Caco-2 (cell line): ENCODE measurements at regions not wholly inside any gene's neighbourhood (a gene's known extent, or its start where the extent isn't known, plus 50 kb on each side); places are given as distances from the start of the nearest gene placed in this dataset.
"Not testable (repeated sequence)": the region's sequence is repeated elsewhere in the genome, so short reads cannot be mapped to it uniquely, and the experiment has no call there.

Experiments used
- BruUV-seq: library from RNA; stranded (reverse); fragments of 400-500 nt; replicated peaks from 2 replicates; lab custom pipeline; 2021; lab: Mats Ljungman, UMichigan
- CTCF ChIA-PET: fragments of 300-600 bp; sonication (Branson Sonifier 250); formaldehyde crosslinking; loops from one replicate; lab custom pipeline; 2022; ENCODE audit warnings: antibody characterized with exemption; lab: Charles Lee
- POLR2A ChIA-PET: fragments of 300-600 bp; sonication (Branson Sonifier 250); formaldehyde crosslinking; loops from one replicate; lab custom pipeline; 2022; ENCODE audit warnings: antibody characterized with exemption; lab: Charles Lee
- DNase-seq, 2 experiments: peaks; one replicate each; pipeline versions ENCODE4 v3.0.0 to v3.0.0-alpha.2; 2020 to 2022
- H3K27me3 ChIP-seq: replicated peaks from 2 replicates; pipeline ENCODE4 v1.6.0; 2011; ENCODE audit warnings: low read length; ENCODE audit not compliant: control insufficient read depth, insufficient read depth
- H3K36me3 ChIP-seq: 2 replicates; pipeline ENCODE4 v1.5.1; 2011; ENCODE audit warnings: low read length; ENCODE audit not compliant: control insufficient read depth, insufficient read depth
- H3K4me1 ChIP-seq: fragments of 250-450 bp; sonication (Bioruptor Pico); 2 replicates; pipeline ENCODE4 v1.5.1; 2020; ENCODE audit warnings: mild to moderate bottlenecking
- H3K4me3 ChIP-seq: 2 replicates; pipeline ENCODE4 v1.5.1; 2011; ENCODE audit warnings: low read depth, mild to moderate bottlenecking, control low read depth, low read length
- H3K9me3 ChIP-seq: fragments of 250-450 bp; sonication (Bioruptor Pico); 2 replicates; pipeline ENCODE4 v1.5.1; 2020; ENCODE audit warnings: mild to moderate bottlenecking, moderate library complexity
- H3K27ac Mint-ChIP-seq: one replicate; pipeline ENCODE4 v1.8.0; 2022; ENCODE audit warnings: mixed read lengths; ENCODE audit not compliant: unreplicated experiment
- H3K27me3 Mint-ChIP-seq: one replicate; pipeline ENCODE4 v1.8.0; 2022; ENCODE audit warnings: mixed read lengths; ENCODE audit not compliant: insufficient read depth, unreplicated experiment
- H3K36me3 Mint-ChIP-seq: one replicate; pipeline ENCODE4 v1.8.0; 2022; ENCODE audit warnings: mild to moderate bottlenecking, mixed read lengths; ENCODE audit not compliant: insufficient read depth, unreplicated experiment
- H3K4me1 Mint-ChIP-seq: one replicate; pipeline ENCODE4 v1.8.0; 2022; ENCODE audit warnings: low read depth, mixed read lengths; ENCODE audit not compliant: unreplicated experiment
- H3K4me3 Mint-ChIP-seq: one replicate; pipeline ENCODE4 v1.8.0; 2022; ENCODE audit warnings: mild to moderate bottlenecking, moderate library complexity, mixed read lengths; ENCODE audit not compliant: unreplicated experiment
- H3K9me3 Mint-ChIP-seq: one replicate; pipeline ENCODE4 v1.8.0; 2022; ENCODE audit warnings: mixed read lengths; ENCODE audit not compliant: unreplicated experiment
- intact Hi-C: fragments of 100-400 bp; cut with micrococcal nuclease; formaldehyde crosslinking; loops from one replicate; pipeline ENCODE4 v1.10.0; 2022; ENCODE audit not compliant: unreplicated experiment
- TF ChIP-seq, protein P1 (sequence below), 2 experiments: fragments of 200-600 bp in 1 of 2; IDR thresholded peaks; 1 replicate in 1 of 2; 2 replicates in 1 of 2; pipeline versions ENCODE4 v1.5.1 to v1.8.0; 2011 to 2022; ENCODE audit warnings: antibody characterized with exemption in 1 of 2, control low read depth in 1 of 2, inconsistent platforms in 1 of 2, low read depth in 1 of 2, low read length in 1 of 2, mild to moderate bottlenecking in 1 of 2, moderate library complexity in 1 of 2; ENCODE audit not compliant: insufficient read depth in 1 of 2, severe bottlenecking in 1 of 2, unreplicated experiment in 1 of 2

DNA sequence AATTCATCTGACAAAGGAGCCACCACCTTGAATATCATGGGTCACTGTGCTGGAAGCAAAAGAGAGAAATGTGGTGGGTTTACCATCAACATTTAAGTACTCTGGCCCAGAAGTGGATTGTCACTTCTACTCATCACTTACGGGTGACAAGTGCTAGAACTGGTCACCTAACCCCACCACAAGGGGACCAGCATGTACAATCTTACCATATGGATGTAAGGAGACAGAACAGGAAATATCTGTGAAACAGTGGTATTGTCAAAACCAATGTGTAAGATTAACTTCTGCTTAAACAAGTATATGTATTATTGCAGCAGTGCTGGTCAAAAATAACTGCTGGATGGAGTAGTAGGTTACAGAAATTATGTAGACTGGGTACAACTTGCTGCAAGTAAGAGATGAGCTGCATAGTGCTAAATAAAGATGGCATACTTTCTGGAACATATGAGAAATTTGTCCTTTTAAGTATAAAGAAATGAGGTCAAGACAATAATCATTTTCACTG lies 171.8 kb downstream of the POTEB3 start:
- ChIA-PET POLR2A (no interaction called here), CTCF (no interaction called here)
- Mint-ChIP-seq H3K4me1 (no peaks in the 10 kb centered on the region), H3K27ac (no peak overlapping the region), H3K9me3 (no peaks in the 10 kb centered on the region), H3K36me3 (no peaks in the 10 kb centered on the region), H3K4me3 (no peak overlapping the region), H3K27me3 (peaks cover 4% of the 10 kb centered on the region)
- Histone ChIP-seq H3K9me3 (no peaks in the 10 kb centered on the region), H3K36me3 (no peaks in the 10 kb centered on the region), H3K4me3 (no peak overlapping the region), H3K27me3 (no peaks in the 10 kb centered on the region), H3K4me1 (no peaks in the 10 kb centered on the region)
- intact Hi-C loops: no loop called here
- TF ChIP-seq, protein P1, sequence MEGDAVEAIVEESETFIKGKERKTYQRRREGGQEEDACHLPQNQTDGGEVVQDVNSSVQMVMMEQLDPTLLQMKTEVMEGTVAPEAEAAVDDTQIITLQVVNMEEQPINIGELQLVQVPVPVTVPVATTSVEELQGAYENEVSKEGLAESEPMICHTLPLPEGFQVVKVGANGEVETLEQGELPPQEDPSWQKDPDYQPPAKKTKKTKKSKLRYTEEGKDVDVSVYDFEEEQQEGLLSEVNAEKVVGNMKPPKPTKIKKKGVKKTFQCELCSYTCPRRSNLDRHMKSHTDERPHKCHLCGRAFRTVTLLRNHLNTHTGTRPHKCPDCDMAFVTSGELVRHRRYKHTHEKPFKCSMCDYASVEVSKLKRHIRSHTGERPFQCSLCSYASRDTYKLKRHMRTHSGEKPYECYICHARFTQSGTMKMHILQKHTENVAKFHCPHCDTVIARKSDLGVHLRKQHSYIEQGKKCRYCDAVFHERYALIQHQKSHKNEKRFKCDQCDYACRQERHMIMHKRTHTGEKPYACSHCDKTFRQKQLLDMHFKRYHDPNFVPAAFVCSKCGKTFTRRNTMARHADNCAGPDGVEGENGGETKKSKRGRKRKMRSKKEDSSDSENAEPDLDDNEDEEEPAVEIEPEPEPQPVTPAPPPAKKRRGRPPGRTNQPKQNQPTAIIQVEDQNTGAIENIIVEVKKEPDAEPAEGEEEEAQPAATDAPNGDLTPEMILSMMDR (IDR thresholded peaks at IDR 0.05; ENCODE audit: insufficient read depth in 1 of 2, low read depth in 1 of 2, low read length in 1 of 2, severe bottlenecking in 1 of 2, unreplicated experiment in 1 of 2): peak in 1 of 2 experiments; percentile 14
- no peak for DNase-seq
- no TSS peak for BruUV-seq

DNA sequence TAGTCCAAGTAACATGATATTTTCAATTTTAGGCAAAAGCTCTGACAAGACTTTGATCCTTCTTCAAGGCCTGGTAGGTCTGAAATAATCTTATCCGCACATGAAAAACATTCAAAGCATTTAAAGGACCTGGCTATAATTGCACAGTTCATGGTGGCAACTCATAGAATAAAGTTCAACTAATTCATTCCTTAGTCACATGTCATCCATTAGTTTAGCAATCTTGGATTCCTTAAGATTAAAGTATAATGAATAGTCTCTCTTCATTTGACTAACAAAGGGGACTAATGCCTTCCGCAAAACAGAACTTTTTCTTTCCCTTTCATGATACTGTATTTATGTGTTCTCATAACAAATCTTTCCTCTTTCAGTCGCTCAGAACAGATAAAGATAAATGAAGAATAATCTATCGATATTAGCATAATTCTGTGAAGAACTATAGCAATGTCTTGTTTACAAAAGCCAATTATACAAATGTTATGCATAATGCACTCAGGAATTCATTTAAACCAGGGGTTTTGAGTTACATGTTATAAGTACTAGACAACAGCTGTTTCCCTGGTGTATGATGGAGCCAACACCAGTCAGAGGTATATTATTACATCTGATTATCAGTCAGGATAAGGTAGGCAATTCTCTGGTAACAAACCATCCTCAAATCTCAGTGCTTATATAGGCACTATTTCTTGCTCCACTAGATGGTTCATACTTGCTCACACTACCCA lies 172.5 kb downstream of the POTEB3 start:
- Mint-ChIP-seq H3K9me3 (peaks cover 2% of the 10 kb centered on the region), H3K27me3 (peaks cover 4% of the 10 kb centered on the region), H3K4me1 (no peaks in the 10 kb centered on the region), H3K36me3 (no peaks in the 10 kb centered on the region), H3K4me3 (no peak overlapping the region), H3K27ac (no peak overlapping the region)
- Histone ChIP-seq H3K4me1 (no peaks in the 10 kb centered on the region), H3K36me3 (no peaks in the 10 kb centered on the region), H3K27me3 (no peaks in the 10 kb centered on the region), H3K9me3 (peaks cover 2% of the 10 kb centered on the region; the same call in 1 of the 2 replicates), H3K4me3 (no peak overlapping the region)
- TF ChIP-seq, protein P1 (IDR thresholded peaks at IDR 0.05; ENCODE audit: insufficient read depth in 1 of 2, low read depth in 1 of 2, low read length in 1 of 2, severe bottlenecking in 1 of 2, unreplicated experiment in 1 of 2): no peak
- intact Hi-C loops: no loop called here
- ChIA-PET CTCF (no interaction called here), POLR2A (no interaction called here)
- no TSS peak for BruUV-seq
- DNase-seq: no peak

DNA sequence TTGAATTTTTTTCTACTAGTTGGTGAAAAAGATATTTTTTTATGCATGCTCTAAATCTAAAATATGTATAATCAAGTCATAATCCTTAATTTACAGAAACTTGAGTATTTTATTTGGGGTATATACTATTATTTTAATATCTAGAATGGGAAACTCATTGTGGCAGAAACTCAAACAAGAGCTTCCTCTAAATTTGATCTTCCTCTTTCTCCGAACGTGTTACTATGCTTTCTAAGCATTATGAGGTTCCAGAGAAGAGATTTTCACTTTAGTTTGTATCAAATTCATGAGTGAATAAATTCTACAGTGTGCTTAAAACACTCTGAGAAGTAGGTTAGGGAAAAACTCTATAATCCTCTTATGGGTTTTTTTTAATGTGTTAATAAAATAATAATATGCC lies 173.1 kb downstream of the POTEB3 start:
- ChIA-PET POLR2A (no interaction called here), CTCF (no interaction called here)
- H3K36me3 ChIP-seq: no peaks in the 10 kb centered on the region
- no peak overlapping the region for H3K4me3 ChIP-seq
- no peaks in the 10 kb centered on the region for H3K27me3 ChIP-seq
- Mint-ChIP-seq H3K36me3 (no peaks in the 10 kb centered on the region), H3K27ac (no peak overlapping the region), H3K27me3 (peaks cover 6% of the 10 kb centered on the region), H3K9me3 (peaks cover 8% of the 10 kb centered on the region), H3K4me1 (no peaks in the 10 kb centered on the region), H3K4me3 (no peak overlapping the region)
- H3K4me1 ChIP-seq: no peaks in the 10 kb centered on the region
- no TSS peak for BruUV-seq
- intact Hi-C loops: no loop called here
- peaks cover 2% of the 10 kb centered on the region; the same call in 1 of the 2 replicates for H3K9me3 ChIP-seq
- TF ChIP-seq, protein P1 (IDR thresholded peaks at IDR 0.05; ENCODE audit: insufficient read depth in 1 of 2, low read depth in 1 of 2, low read length in 1 of 2, severe bottlenecking in 1 of 2, unreplicated experiment in 1 of 2): no peak
- no peak for DNase-seq

DNA sequence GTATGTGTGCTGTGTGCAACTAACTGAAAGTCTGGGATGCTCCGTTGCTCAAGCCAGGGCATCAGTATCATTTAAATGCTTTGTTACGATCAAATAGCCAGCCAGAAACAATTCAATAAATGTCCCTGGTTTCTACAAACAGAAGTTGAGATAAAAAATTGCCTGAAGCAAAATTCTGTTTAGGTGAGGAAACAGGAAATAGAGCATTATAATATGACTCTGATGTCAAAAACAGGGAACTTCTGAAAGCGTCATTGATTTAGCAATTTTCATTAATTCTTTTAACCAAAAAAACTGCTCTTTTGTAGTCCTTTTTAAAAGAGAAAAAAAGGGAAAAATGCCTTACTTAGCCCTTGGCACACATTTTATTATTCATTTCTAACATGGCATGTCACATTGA lies 174.7 kb downstream of the POTEB3 start:
- H3K36me3 ChIP-seq, BruUV-seq, intact Hi-C loops, H3K9me3 Mint-ChIP-seq, H3K4me1 ChIP-seq, H3K4me3 ChIP-seq, H3K36me3 Mint-ChIP-seq, H3K4me3 Mint-ChIP-seq, H3K27me3 Mint-ChIP-seq, H3K27me3 ChIP-seq, DNase-seq, POLR2A ChIA-PET, H3K27ac Mint-ChIP-seq, CTCF ChIA-PET, H3K4me1 Mint-ChIP-seq, H3K9me3 ChIP-seq: not testable (repeated sequence)
